ENCODE measurements at regions not wholly inside any gene's neighbourhood (a gene's known extent, or its start where the extent isn't known, plus 50 kb on each side); places are given as distances from the start of the nearest gene placed in this dataset.

GRCh38 chr13:85527316-85527715 is 271.9 kb downstream of the SLITRK6 start:
- no peaks in the 10 kb centered on the region for H3K36me3 Mint-ChIP-seq (ENCODE audit: low read depth)
- TF ChIP-seq, protein P1, sequence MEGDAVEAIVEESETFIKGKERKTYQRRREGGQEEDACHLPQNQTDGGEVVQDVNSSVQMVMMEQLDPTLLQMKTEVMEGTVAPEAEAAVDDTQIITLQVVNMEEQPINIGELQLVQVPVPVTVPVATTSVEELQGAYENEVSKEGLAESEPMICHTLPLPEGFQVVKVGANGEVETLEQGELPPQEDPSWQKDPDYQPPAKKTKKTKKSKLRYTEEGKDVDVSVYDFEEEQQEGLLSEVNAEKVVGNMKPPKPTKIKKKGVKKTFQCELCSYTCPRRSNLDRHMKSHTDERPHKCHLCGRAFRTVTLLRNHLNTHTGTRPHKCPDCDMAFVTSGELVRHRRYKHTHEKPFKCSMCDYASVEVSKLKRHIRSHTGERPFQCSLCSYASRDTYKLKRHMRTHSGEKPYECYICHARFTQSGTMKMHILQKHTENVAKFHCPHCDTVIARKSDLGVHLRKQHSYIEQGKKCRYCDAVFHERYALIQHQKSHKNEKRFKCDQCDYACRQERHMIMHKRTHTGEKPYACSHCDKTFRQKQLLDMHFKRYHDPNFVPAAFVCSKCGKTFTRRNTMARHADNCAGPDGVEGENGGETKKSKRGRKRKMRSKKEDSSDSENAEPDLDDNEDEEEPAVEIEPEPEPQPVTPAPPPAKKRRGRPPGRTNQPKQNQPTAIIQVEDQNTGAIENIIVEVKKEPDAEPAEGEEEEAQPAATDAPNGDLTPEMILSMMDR (IDR thresholded peaks at IDR 0.05): no peak
- no peaks in the 10 kb centered on the region for H3K27me3 Mint-ChIP-seq
- ATAC-seq (ENCODE audit: low read depth) (no peak), DNase-seq (no peak)
- H3K4me1 Mint-ChIP-seq: no peaks in the 10 kb centered on the region
- H3K4me3 Mint-ChIP-seq: no peak overlapping the region
- peaks cover 8% of the 10 kb centered on the region for H3K9me3 Mint-ChIP-seq
- H3K27ac Mint-ChIP-seq: no peak overlapping the region
- intact Hi-C loops (cut with micrococcal nuclease): no loop called here
- POLR2A ChIA-PET: no interaction called here
- CTCF ChIA-PET: no interaction called here

GRCh38 chr13:85525411-85525810 is 273.8 kb downstream of the SLITRK6 start:
- H3K27me3 Mint-ChIP-seq: no peaks in the 10 kb centered on the region
- peaks cover 6% of the 10 kb centered on the region for H3K9me3 Mint-ChIP-seq
- no peak for DNase-seq
- H3K4me3 Mint-ChIP-seq: no peak overlapping the region
- no peak for ATAC-seq (ENCODE audit: low read depth)
- POLR2A ChIA-PET: no interaction called here
- H3K27ac Mint-ChIP-seq: no peak overlapping the region
- H3K4me1 Mint-ChIP-seq: no peaks in the 10 kb centered on the region
- TF ChIP-seq, protein P1 (IDR thresholded peaks at IDR 0.05): no peak
- CTCF ChIA-PET: no interaction called here
- no peaks in the 10 kb centered on the region for H3K36me3 Mint-ChIP-seq (ENCODE audit: low read depth)
- intact Hi-C loops (cut with micrococcal nuclease): no loop called here

GRCh38 chr13:85521657-85522056 is 277.6 kb downstream of the SLITRK6 start:
- CTCF ChIA-PET: no interaction called here
- Mint-ChIP-seq H3K27ac (no peak overlapping the region), H3K4me1 (no peaks in the 10 kb centered on the region), H3K9me3 (peaks cover 8% of the 10 kb centered on the region), H3K4me3 (no peak overlapping the region), H3K27me3 (no peaks in the 10 kb centered on the region), H3K36me3 (ENCODE audit: low read depth) (no peaks in the 10 kb centered on the region)
- POLR2A ChIA-PET: no interaction called here
- no peak for DNase-seq
- intact Hi-C loops (cut with micrococcal nuclease): no loop called here
- TF ChIP-seq, protein P1 (IDR thresholded peaks at IDR 0.05): no peak
- ATAC-seq (ENCODE audit: low read depth): no peak

GRCh38 chr13:85520445-85520844 is 278.8 kb downstream of the SLITRK6 start:
- ATAC-seq (ENCODE audit: low read depth) (no peak), DNase-seq (no peak)
- H3K4me1 Mint-ChIP-seq: no peaks in the 10 kb centered on the region
- TF ChIP-seq, protein P1 (IDR thresholded peaks at IDR 0.05): no peak
- H3K36me3 Mint-ChIP-seq (ENCODE audit: low read depth): no peaks in the 10 kb centered on the region
- POLR2A ChIA-PET: no interaction called here
- peaks cover 12% of the 10 kb centered on the region for H3K9me3 Mint-ChIP-seq
- CTCF ChIA-PET: no interaction called here
- H3K27ac Mint-ChIP-seq: no peak overlapping the region
- intact Hi-C loops (cut with micrococcal nuclease): no loop called here
- no peaks in the 10 kb centered on the region for H3K27me3 Mint-ChIP-seq
- no peak overlapping the region for H3K4me3 Mint-ChIP-seq

- H3K36me3 Mint-ChIP-seq (ENCODE audit: low read depth): no peaks in the 10 kb centered on the region
- no peaks in the 10 kb centered on the region for H3K27me3 Mint-ChIP-seq
- POLR2A ChIA-PET: no interaction called here
- H3K9me3 Mint-ChIP-seq: peaks cover 9% of the 10 kb centered on the region
- CTCF ChIA-PET: no interaction called here
- H3K4me1 Mint-ChIP-seq: no peaks in the 10 kb centered on the region
- no peak overlapping the region for H3K4me3 Mint-ChIP-seq
- intact Hi-C loops (cut with micrococcal nuclease): no loop called here
- ATAC-seq (ENCODE audit: low read depth) (no peak), DNase-seq (no peak)
- H3K27ac Mint-ChIP-seq: no peak overlapping the region
- TF ChIP-seq, protein P1 (IDR thresholded peaks at IDR 0.05): no peak
Observed at GRCh38 chr13:85519363-85519762, 279.9 kb downstream of the SLITRK6 start.

Measured in activated B cell treated with CpG ODN at 0.5 μM for 24 hours (primary cell).